ENCODE measurements at regions not wholly inside any gene's neighbourhood (a gene's known extent, or its start where the extent isn't known, plus 50 kb on each side); places are given as distances from the start of the nearest gene placed in this dataset.

DNA sequence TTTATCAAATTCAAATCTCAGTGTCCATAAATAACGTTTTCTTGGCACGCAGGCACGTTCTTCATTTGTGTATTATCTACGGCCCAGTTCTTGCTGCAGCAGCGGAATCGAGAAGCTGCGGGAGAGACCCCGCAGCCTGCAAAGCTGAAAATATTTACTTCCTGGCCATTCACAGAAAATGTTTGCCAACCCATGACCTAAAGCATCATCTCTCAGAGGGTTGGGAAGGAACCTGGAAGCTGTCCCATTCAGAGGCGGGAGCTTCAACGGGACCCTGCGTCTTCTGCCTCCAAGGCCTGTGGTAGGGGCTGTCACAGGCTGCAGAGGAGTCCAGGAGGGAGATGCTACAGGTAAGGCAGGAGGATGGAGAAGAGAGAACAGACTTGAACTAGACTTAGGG is 319.2 kb downstream of the MN1 start:
- TF ChIP-seq CTCF (IDR thresholded peaks at IDR 0.05) (no peak), POLR2A (IDR thresholded peaks at IDR 0.05) (no peak), POLR2AphosphoS5 (IDR thresholded peaks at IDR 0.05) (no peak)

All from prostate gland (tissue), 2 donors.